GM18867 (cell line): ENCODE measurements at regions not wholly inside any gene's neighbourhood (a gene's known extent, or its start where the extent isn't known, plus 50 kb on each side); places are given as distances from the start of the nearest gene placed in this dataset.
"Not testable (repeated sequence)": the region's sequence is repeated elsewhere in the genome, so short reads cannot be mapped to it uniquely, and the experiment has no call there.

Source experiments
- ATAC-seq: cut with Tn5 transposase; IDR thresholded peaks from one replicate; pipeline ENCODE4 v1.9.1; 2021; ENCODE audit warnings: mild to moderate bottlenecking, moderate library complexity; ENCODE audit not compliant: unreplicated experiment

- ATAC-seq: no peak
Observed at GRCh38 chr5:72599519-72600370, 92.5 kb upstream of the ZNF366 start.

DNA sequence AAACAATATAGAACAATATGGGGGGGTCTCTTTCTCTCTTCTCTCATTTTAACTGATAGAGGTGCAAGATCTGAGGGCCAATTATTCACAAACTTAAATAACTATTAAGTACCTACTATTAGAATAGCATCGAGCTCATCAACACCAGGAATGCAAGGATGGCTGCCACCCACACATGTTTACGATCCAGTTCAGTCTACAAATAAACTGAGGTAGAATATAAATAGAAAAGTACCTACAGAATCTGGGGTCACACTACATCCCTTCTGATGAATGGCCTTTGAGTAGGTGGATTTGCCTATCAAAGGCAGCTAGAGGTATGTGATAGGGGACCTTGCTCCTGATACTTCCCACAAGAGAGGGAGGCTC lies 91.8 kb upstream of the ZNF366 start:
- no peak for ATAC-seq

- no peak for ATAC-seq
Observed at GRCh38 chr5:72598401-72599064, 91.3 kb upstream of the ZNF366 start.

DNA sequence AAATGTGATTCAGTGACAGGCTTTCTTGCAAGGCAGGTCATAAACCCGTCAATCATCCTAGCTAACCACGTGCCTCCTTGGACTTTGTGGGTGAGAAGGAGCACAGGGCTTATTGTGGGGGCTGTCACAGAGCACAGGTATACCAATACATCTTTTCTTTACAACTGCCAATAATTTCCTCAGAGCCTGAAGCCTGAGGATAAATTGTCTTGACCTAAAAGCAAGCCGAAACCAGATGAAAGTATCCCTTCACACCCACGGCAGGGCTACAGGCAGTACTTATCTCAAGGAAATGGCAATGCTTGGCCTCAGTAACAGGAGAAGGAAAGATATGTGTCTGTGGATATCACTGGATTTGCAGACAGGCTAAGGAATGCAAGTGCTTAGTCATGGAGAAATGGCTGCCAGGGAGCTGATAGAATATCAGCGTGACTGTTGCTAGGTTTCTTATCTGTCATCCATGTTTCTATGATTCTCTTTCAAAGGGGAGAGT lies 90.3 kb upstream of the ZNF366 start:
- no peak for ATAC-seq

- no peak for ATAC-seq
Observed at GRCh38 chr5:72596956-72597355, 89.7 kb upstream of the ZNF366 start.

DNA sequence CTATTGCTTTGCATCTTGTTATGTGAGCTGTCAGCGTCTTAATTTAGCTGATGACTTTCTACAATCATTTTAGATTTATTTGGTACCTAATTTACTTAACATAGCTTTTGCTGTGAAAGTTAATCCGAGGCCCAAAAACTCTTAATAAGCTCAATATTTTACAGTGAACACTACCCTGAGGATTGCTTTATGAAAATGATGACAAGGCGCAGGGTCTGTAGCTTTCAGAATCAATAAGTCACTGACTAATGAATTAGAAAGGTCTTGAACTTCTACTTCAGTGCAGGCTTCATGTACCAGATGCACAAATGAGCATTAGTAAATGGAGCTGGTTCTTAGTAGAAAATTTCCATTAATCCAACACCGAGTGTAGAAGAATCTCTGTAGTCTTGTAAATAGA lies 81.4 kb upstream of the ZNF366 start:
- no peak for ATAC-seq

GRCh38 chr5:72587661-72588308 lies 80.6 kb upstream of the ZNF366 start:
- no peak for ATAC-seq

GRCh38 chr5:72586788-72587530 lies 79.7 kb upstream of the ZNF366 start:
- no peak for ATAC-seq

DNA sequence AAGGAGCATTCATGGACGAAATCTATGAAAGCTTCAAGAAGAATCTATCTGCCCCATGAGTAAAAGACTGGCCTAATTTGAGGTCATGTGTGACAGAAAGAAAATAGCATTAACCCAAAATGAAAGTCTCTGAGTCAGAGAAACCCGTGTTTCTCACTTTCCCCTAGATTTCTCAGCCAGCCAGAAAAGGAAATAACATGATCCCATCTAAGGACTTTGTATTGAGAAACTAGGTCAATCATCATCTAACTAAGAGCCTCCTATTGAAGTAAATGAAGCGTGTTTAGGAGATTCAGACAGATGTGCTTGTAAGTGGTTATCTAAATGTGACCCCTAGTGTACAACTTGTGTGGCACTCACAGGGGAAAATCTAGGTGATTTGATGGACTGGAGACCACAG lies 77.3 kb upstream of the ZNF366 start:
- peak; percentile 58 for ATAC-seq

GRCh38 chr5:72579290-72579689 lies 72.1 kb upstream of the ZNF366 start:
- ATAC-seq: not testable (repeated sequence)

GRCh38 chr5:72572236-72572765 lies 65.1 kb upstream of the ZNF366 start:
- no peak for ATAC-seq

DNA sequence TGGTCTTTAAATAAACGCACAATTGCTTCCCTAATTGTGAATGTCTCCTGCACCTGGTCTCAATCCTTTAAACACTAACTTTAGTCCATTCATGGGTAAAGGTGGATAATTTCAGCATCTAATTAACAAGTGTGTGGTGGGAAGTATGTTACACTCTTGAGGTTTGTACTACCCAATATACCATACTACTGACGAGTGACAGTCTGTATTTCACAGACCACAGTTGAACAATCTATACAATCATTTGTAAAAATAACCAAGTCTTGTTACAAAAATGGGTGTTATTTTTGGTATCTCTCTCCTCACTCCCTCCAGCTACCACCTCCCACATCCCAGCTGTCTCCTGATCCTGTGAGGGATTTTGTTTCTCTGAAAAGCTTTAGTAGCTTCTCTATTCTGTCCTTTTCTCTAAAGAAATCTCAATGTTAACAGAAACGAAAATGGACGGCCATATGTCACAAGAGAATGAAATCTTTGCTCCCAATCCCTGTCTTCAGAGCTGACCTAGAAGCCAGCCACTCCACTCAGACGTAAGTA lies 62.3 kb upstream of the ZNF366 start:
- no peak for ATAC-seq

GRCh38 chr5:72566746-72567145 lies 59.5 kb upstream of the ZNF366 start:
- ATAC-seq: no peak

DNA sequence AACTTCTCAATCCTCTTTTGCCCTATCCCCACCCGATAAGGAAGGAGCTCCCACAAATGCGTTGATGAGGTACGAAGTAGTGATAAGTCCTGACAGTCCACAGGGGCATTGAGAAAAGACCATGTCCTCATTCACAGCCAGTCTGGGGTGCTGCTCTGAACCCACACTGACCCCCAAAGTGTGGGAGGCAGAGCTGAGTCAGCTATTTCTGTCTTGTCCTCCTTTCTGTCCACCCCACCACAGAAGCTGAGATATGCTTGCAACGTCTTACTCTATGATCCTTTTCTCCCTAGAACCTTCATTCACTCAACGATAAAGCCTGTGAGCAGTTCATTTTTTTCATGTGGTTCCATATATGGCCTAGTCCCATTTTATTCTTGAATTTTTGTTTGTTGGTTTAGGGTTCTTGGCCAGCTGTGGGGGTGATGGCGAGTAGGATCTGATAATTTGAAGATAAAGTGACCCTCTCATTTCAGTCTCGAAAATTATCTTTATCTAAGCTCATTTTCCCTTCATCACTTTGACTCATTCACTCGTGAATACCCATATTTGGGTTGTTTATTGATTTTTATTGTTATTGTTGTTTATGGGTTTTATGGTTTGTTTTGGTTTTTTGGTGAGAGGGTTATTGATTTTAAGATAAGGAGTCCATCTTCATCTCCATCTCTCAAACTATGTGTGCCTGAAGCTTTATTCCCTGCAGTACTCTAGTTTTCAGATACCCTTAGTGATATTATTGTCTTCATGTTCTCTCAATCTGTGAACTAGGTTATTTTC lies 58.5 kb upstream of the ZNF366 start:
- no peak for ATAC-seq

- no peak for ATAC-seq
Observed at GRCh38 chr5:72562717-72563116, 55.5 kb upstream of the ZNF366 start.

DNA sequence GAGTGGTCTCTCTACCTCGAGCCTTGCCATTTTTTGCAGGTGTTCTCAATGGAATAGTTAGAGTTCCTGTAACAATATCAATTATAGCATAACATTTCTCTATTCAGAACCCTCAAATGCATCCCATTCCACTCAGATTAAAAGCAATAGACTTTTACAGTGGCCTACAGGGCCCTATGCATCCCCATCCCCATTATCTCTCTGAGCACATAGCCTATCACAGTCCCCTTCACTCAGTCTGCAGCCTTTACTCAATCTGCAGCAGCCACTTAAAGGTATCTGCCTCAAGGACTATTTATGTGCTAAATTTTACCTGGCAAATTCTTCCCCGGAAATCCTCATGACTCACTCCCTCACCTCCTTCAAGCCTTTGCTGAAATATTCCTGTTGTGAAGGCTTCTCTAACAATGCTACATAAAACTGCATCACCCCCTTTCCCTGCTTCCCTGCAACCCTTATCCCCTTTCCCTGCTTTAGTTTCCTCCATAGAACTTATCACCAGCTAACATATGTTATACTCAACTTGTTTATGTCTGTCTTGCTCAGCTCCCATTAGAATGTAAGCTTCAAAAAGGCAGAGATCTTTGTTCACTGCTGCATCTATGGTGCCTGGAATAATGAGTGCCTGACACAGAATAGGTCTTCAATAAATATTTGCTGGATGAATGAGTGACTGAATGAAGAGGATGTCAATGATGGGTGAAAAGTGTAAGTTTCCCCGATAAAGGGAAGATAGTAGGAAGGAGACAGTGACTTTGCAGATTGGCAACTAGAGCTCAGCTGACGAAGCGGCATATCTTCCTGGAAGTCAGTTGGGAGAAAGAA lies 54.1 kb upstream of the ZNF366 start:
- ATAC-seq: no peak

DNA sequence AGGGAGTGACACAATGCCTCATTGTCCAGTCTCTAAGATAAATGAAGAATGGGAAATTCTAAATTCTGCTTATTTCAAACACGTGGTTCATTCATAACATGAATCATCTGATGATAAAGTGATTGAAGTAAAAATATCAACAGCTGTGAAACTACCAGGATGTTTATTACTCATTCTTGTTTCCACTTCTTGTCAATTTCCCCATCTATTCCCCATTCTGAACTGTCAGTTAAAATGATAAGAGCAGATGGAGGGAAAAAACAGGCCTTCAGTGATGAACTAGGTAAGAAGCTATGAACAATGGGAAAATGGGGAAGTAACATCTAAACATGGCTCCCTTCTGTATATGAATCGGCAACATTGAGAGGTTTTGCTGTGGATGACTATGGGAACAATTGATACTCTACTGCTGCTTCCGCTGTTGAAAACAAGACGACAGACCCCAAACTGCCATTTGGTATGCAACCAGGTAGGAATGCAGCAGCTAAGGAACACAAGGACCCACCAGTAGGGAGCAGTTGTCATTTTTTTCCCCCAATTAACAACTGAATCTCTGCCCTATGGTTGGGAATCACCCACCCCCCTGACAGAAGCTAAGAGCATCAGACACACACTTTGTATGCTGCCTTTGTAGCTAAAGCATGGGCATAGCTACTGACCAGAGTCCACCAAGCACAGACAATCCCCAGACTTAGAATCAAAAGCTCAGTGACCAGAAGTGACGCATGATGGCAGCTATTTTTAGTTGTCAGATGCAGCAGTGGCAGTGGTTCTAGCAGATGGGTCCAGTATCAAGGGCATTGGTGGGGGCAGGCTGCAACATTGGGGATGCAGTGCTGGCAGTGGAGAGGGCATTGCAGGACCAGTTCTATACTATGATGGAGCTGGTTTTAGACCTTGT lies 52.9 kb upstream of the ZNF366 start:
- ATAC-seq: no peak

GRCh38 chr5:72558383-72558782 lies 51.2 kb upstream of the ZNF366 start:
- ATAC-seq: no peak
